ENCODE measurements at regions not wholly inside any gene's neighbourhood (a gene's known extent, or its start where the extent isn't known, plus 50 kb on each side); places are given as distances from the start of the nearest gene placed in this dataset.
A peak's percentile ranks its signal among the peaks of the same experiment; 100 is the strongest.

DNA sequence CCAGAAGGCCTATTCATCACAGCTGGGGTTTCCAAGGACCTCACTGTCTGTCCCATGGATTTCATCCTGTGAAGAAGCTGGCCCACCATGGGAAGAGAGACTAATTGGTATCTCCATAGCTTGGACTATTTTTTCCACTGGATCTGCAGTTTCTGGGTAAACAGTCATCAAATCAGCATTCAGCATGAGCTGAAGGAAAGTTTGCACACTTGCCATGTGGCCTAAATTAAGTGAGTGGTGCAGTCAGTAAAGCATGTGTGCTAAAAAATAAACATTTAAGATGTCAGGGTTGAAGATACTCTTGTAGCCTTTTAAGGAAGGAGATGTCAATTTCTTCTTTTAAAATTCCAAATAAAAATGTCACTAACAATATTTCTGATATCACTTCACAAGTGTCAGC is 381.1 kb upstream of the ZMIZ1 start:
- no peak for DNase-seq (ENCODE audit: low read depth)

GRCh38 chr10:78688230-78688900 is 380.4 kb upstream of the ZMIZ1 start:
- DNase-seq (ENCODE audit: low read depth) = no peak

GRCh38 chr10:78688901-78689583 is 379.7 kb upstream of the ZMIZ1 start:
- DNase-seq (ENCODE audit: low read depth) = no peak

- DNase-seq (ENCODE audit: low read depth) = no peak
Measured at GRCh38 chr10:78689584-78689935, 379.2 kb upstream of the ZMIZ1 start.

DNA sequence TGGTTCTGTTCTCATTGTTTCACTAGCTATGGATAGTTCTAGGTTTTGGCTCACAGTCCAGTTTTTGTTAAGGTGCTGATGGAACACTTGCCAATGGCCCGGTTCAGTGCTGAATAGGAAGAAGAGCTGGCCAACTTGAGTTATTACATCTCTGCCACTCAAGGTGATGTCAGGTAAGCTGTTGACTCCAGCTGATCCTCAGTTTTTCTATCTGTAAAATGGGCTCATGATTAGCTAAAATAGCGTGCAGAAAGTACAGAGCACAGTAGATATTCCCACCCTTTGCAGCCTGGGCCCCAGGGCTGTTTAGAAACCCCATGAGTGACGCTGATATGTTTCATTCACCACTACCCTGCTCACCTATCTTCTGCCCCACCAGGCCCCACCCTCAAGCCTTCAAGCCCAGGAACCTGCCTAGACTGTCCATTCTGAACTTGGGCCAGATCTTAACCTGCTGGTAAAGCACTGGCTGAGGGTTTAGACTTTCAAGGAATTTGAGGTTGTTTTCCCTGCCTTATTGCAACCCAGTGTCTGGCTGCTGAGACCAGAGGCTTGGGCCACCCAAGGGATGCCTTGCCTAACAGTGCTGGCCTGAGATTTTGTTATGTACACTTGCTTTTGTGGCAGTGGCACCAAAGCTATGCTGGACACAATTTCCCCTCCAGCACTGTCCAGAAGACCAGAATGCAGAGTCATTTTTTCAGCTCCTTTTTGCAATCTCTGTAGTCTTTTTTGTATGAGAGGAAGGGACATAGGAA is 378.2 kb upstream of the ZMIZ1 start:
- no peak for DNase-seq (ENCODE audit: low read depth)

GRCh38 chr10:78691301-78692030 is 377.3 kb upstream of the ZMIZ1 start:
- DNase-seq (ENCODE audit: low read depth) = no peak

GRCh38 chr10:78692071-78692470 is 376.7 kb upstream of the ZMIZ1 start:
- no peak for DNase-seq (ENCODE audit: low read depth)

GRCh38 chr10:78695846-78696245 is 372.9 kb upstream of the ZMIZ1 start:
- DNase-seq (ENCODE audit: low read depth) = no peak

GRCh38 chr10:78696791-78697395 is 371.9 kb upstream of the ZMIZ1 start:
- no peak for DNase-seq (ENCODE audit: low read depth)

DNA sequence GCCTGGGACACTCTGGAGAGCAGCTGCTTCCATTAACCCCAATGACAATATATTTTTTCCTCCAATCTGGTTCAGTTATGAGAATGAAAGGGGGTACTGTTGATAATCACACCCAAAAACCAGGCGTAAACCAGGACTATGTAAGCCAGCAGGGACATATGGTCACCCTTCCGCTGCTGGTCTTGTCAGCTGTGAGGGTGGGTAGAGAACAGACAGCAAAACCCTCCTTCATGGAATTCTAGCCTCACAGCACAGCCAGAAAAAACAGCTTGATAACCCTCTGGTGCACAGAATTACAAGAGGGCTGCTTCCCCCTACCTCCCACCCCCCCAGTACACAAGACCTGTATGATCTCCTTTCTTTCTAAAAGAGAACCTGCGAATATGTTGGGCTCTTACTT is 368.8 kb upstream of the ZMIZ1 start:
- no peak for DNase-seq (ENCODE audit: low read depth)

DNA sequence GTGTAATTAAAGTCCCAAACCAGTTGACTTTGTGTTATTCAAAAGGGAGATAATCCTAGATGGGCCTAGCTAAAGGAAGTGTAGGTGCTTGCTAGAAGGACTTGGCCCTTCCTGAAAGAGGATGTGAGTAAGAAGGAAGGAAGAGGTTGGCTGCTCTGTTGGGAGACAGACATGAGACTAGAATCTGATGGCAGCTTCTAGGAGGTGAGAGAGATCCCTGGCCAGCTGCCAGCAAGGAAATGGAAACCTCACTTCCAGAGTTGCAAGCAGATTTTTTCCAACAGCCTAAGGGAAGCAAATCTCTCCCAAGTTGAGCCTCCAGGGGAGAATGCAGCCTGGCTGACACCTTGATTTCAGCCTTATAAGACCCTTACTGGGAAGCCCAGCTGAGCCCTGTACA is 368.4 kb upstream of the ZMIZ1 start:
- DNase-seq (ENCODE audit: low read depth) = peak; percentile 11

GRCh38 chr10:78700816-78701520 is 367.8 kb upstream of the ZMIZ1 start:
- DNase-seq (ENCODE audit: low read depth) = no peak

- DNase-seq (ENCODE audit: low read depth) = no peak
Measured at GRCh38 chr10:78702186-78702585, 366.6 kb upstream of the ZMIZ1 start.

GRCh38 chr10:78702876-78703275 is 365.9 kb upstream of the ZMIZ1 start:
- no peak for DNase-seq (ENCODE audit: low read depth)

- no peak for DNase-seq (ENCODE audit: low read depth)
Measured at GRCh38 chr10:78703593-78703992, 365.2 kb upstream of the ZMIZ1 start.

- peak; percentile 9 for DNase-seq (ENCODE audit: low read depth)
Measured at GRCh38 chr10:78706256-78706655, 362.5 kb upstream of the ZMIZ1 start.

DNA sequence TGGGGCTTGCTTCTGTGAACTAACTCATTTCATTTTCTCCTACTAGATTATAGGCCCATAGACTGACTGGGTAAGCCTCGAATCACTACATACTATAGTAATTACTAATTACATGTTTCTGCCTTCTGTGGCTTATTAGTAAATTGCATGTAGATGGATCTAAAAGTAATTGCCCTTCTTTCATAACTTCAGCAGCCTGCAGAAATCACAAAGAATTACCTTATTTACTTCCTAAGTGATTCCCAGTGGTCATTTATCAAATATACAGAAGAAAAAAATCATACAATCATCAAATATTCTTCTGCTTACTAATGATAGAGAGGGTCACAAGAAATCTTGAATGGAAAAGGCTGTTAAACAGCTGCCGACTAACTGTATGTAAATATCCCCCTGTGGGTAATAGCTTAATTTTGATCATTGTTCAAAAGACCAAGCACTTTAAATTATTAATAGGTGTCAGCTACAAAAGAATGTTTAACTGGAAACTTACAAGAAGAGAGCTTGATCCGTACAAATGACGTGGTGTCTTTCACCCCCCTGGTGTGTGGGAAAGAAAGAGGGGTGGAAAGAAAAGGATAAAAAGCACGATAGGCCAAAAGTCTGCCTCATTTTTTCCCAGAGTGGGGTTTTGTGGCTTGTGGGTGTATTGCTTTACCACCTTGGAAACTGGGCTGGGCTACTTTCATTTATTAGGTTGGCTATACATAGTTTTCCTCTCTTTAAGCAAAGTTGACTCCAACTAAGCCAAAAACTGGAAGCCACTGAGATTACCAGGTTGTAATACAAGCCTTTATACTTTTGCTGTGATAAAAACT is 361.8 kb upstream of the ZMIZ1 start:
- no peak for DNase-seq (ENCODE audit: low read depth)

DNA sequence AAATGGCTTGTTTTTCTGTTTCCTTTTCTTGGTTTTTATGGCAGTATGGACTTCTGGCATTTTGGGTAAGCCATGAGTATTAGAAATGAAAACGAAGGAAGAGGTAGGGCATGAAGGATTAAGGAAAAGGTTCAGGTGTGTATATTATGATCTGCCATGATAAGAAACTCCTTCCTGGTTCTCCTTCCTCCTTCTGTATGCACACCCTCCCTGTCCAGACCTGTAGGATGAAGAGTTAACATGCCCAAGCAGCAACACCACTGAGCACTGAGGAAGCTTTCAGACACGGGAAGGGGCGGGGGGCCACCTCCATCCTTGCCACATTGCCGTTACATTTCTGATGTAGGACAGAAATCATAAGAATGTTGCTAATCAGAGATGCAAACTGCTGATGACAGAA is 361.0 kb upstream of the ZMIZ1 start:
- DNase-seq (ENCODE audit: low read depth) = no peak

- DNase-seq (ENCODE audit: low read depth) = no peak
Measured at GRCh38 chr10:78712147-78712546, 356.6 kb upstream of the ZMIZ1 start.

DNA sequence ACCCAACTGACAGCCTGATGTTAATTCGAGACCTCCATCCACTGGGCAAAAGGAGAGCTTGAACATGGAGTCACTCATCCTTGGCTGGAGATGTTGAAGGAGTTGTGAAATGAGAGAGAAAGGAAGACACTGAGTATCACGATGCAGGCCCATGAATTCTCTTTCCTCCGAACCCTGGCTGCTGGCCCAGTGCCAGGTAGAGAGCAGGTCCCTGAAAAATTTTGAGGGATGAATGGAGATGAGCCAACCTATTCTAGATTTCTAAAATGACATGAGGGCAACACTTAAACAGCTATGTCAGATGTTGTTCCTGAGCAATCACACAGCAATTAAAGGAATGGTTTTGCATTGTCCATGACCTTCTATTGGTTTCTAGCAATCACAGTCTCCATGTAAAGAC is 355.1 kb upstream of the ZMIZ1 start:
- DNase-seq (ENCODE audit: low read depth) = no peak

DNA sequence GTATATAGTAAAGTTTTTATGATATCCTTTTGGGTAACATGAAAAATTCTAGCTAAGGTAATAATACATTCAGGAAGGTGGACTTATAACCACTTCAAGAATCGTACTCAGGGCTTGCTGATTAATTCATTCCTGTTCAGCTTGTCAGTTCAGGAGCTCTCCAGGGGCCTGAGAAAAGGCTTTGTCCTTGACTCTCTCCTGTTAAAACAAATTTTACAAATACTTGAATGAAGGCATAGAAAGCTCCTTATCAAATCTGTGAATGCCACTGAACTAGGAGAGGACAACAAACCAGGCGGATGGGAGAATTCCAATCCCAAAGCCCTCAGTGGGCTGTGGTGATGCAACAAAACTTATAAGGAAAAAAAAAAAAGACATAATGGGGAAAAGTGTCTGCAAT is 354.5 kb upstream of the ZMIZ1 start:
- no peak for DNase-seq (ENCODE audit: low read depth)

Measured in iris pigment epithelial cell (primary cell).